ENCODE measurements at regions not wholly inside any gene's neighbourhood (a gene's known extent, or its start where the extent isn't known, plus 50 kb on each side); places are given as distances from the start of the nearest gene placed in this dataset.

DNA sequence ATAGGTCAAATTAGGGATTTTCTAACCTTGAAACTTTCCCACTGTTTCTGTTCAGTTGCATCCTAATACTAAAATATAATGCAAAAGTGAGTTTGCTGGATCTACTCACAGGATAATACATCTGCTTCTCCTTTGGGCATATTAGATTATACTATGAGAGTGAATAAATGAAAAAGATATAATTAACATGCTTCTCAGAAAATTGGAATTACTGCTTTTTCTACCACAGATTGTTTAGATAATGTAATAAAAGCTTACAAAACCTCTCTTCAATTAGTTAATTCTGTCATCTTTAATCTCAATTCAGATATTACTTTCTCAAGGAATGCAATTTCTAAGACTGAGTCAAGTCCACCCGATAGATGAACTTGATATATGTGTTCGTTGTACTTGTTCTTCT, 1077.2 kb upstream of the CDH2 start:
- intact Hi-C loops (cut with DNase I; ENCODE audit: low total_unique reads): no loop called here
- H3K4me3 ChIP-seq (ENCODE audit: low read depth, poor library complexity, severe bottlenecking): no peak overlapping the region
- 91 to 97% methylated on average over 2 of the region's 2 CpGs for WGBS, 2 donors
- TF ChIP-seq POLR2A (IDR thresholded peaks at IDR 0.05): no peak
- TF ChIP-seq, protein P1, sequence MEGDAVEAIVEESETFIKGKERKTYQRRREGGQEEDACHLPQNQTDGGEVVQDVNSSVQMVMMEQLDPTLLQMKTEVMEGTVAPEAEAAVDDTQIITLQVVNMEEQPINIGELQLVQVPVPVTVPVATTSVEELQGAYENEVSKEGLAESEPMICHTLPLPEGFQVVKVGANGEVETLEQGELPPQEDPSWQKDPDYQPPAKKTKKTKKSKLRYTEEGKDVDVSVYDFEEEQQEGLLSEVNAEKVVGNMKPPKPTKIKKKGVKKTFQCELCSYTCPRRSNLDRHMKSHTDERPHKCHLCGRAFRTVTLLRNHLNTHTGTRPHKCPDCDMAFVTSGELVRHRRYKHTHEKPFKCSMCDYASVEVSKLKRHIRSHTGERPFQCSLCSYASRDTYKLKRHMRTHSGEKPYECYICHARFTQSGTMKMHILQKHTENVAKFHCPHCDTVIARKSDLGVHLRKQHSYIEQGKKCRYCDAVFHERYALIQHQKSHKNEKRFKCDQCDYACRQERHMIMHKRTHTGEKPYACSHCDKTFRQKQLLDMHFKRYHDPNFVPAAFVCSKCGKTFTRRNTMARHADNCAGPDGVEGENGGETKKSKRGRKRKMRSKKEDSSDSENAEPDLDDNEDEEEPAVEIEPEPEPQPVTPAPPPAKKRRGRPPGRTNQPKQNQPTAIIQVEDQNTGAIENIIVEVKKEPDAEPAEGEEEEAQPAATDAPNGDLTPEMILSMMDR (IDR thresholded peaks at IDR 0.05): no peak
- DNase-seq (ENCODE audit: low spot score in 2 of 2): no peak

DNA sequence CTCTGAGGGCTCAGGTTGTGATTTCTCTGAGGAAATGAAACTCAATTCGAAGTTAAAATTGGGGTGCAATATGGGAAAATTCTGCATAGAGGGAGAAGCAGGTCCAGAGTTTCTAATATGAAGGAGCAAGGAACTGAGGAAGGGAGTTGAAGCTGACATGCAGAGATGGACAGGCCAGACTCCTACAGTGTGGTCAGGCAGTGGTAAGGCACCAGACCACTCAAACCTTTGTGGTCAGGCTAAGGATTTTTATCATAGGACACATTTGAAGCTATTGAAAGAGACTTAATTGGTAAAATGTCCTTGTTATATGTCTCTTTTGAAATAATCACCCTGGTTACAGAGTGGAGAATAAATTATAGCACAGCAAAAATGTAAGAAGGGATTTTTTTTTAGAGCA, 1074.8 kb upstream of the CDH2 start:
- 53 to 65% methylated on average over 1 of the region's 1 CpG for WGBS, 2 donors
- intact Hi-C loops (cut with DNase I; ENCODE audit: low total_unique reads): no loop called here
- no peak overlapping the region for H3K4me3 ChIP-seq (ENCODE audit: low read depth, poor library complexity, severe bottlenecking)
- no peak for TF ChIP-seq POLR2A (IDR thresholded peaks at IDR 0.05)
- TF ChIP-seq, protein P1 (IDR thresholded peaks at IDR 0.05): no peak
- no peak for DNase-seq (ENCODE audit: low spot score in 2 of 2)

DNA sequence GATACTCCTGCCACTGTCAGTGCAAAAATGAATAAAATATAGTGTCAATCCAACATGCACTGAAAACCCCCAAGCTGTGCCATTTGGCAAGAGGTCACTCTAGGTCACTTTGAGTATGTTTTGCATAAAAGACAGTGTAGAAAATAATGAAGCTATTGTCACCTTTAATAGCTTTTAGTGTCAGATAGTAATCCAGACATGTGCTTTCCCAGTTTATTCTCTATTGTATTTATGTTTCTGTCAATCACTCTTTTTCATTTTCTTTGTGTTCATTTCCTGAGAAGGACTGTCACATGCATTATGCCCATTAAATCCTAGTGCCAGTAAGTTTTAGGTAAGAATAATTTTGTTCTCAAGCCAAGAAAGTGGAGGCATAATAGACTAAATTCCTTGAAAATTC, 1073.9 kb upstream of the CDH2 start:
- intact Hi-C loops (cut with DNase I; ENCODE audit: low total_unique reads): no loop called here
- no peak overlapping the region for H3K4me3 ChIP-seq (ENCODE audit: low read depth, poor library complexity, severe bottlenecking)
- no peak for TF ChIP-seq POLR2A (IDR thresholded peaks at IDR 0.05)
- TF ChIP-seq, protein P1 (IDR thresholded peaks at IDR 0.05): no peak
- DNase-seq (ENCODE audit: low spot score in 2 of 2): no peak

DNA sequence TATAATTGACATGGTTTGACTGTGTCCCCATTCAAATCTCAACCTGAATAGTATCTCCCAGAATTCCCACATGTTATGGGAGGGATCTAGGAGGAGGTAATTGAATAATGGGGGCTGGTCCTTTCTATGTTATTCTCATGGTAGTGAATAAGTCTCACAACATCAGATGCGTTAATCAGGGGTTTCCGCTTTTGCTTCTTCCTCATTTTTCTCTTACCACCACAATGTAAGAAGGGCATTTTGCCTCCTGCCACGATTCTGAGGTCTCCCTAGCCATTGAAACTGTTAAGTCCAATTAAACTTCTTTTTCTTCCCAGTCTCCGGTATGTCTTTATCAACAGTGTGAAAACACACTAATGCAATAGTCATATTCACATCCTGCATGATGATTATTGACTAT, 1073.3 kb upstream of the CDH2 start:
- no peak for TF ChIP-seq POLR2A (IDR thresholded peaks at IDR 0.05)
- TF ChIP-seq, protein P1 (IDR thresholded peaks at IDR 0.05): no peak
- 82% methylated on average over 4 of the region's 4 CpGs for WGBS, 2 donors
- intact Hi-C loops (cut with DNase I; ENCODE audit: low total_unique reads): no loop called here
- H3K4me3 ChIP-seq (ENCODE audit: low read depth, poor library complexity, severe bottlenecking): no peak overlapping the region
- no peak for DNase-seq (ENCODE audit: low spot score in 2 of 2)

DNA sequence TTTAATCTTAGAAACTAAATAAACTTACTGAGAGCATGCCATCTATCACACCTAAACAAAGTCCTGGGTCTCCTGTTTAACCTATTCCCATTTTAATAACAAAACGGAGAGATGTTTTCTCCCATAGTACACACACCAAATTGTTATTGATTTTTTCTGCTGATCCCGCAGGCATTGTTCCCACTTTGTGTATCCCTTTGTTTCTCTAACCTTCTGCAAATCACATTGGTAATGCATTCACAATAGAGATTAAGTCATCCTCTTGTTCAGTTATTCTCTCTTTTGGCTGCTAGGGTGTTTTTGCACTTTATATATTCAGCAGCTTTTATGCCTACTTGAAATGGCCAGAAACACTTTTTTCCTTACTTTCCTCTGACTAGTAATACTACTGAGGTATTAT, 1071.9 kb upstream of the CDH2 start:
- intact Hi-C loops (cut with DNase I; ENCODE audit: low total_unique reads): no loop called here
- no peak for DNase-seq (ENCODE audit: low spot score in 2 of 2)
- 86 to 89% methylated on average over 2 of the region's 2 CpGs for WGBS, 2 donors
- no peak overlapping the region for H3K4me3 ChIP-seq (ENCODE audit: low read depth, poor library complexity, severe bottlenecking)
- no peak for TF ChIP-seq POLR2A (IDR thresholded peaks at IDR 0.05)
- TF ChIP-seq, protein P1 (IDR thresholded peaks at IDR 0.05): no peak

DNA sequence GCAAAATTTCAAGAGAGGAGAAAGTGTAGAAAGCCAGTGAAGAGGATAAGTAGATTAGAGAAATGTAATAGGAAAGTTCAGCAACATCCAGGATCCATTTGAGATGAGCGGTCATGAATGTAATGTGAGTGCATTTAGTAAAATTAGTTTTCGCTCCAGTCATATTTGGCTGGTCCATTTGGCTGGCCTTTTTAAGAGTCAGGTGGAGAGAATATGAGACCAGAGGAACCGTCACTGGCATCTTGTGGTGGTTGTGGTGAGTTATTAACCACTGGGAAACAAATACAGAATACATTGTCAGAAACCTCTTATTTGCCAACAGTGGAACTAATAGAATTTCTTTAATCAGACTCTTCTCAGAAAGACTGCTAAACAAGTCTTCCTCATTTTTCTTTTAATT, 1064.3 kb upstream of the CDH2 start:
- no peak for TF ChIP-seq POLR2A (IDR thresholded peaks at IDR 0.05)
- TF ChIP-seq, protein P1 (IDR thresholded peaks at IDR 0.05): no peak
- no peak for DNase-seq (ENCODE audit: low spot score in 2 of 2)
- WGBS, 2 donors: 82 to 83% methylated on average over 3 of the region's 3 CpGs
- intact Hi-C loops (cut with DNase I; ENCODE audit: low total_unique reads): no loop called here
- H3K4me3 ChIP-seq (ENCODE audit: low read depth, poor library complexity, severe bottlenecking): no peak overlapping the region

Measured in lower leg skin (tissue), 4 donors.